Testis (tissue), 2 donors: ENCODE measurements at regions not wholly inside any gene's neighbourhood (a gene's known extent, or its start where the extent isn't known, plus 50 kb on each side); places are given as distances from the start of the nearest gene placed in this dataset.

ENCODE experiments used
- DNase-seq: peaks from one replicate; pipeline ENCODE4 v3.0.0-alpha.2; 2019
- H3K27ac ChIP-seq, 2 donors: fragments of 200-600 bp; sonication (generic); one replicate each; pipeline ENCODE4 v1.5.1; 2019
- H3K27me3 ChIP-seq: fragments of 200-600 bp; sonication (generic); one replicate; pipeline ENCODE4 v1.5.1; 2019
- H3K36me3 ChIP-seq: fragments of 200-600 bp; sonication (generic); one replicate; pipeline ENCODE4 v1.5.1; 2017; ENCODE audit warnings: low read depth; ENCODE audit errors: missing control alignments
- H3K4me1 ChIP-seq: fragments of 200-600 bp; sonication (generic); one replicate; pipeline ENCODE4 v1.5.1; 2019
- H3K4me3 ChIP-seq, 2 donors: fragments of 200-600 bp; sonication (generic); one replicate each; pipeline ENCODE4 v1.5.1; 2017 to 2019
- H3K9me3 ChIP-seq: fragments of 200-600 bp; sonication (generic); one replicate; pipeline ENCODE4 v1.5.1; 2017
- POLR2A ChIP-seq: fragments of 450-650 bp; IDR thresholded peaks from one replicate; pipeline ENCODE4 v1.6.1; 2017; ENCODE audit warnings: antibody characterized with exemption, mild to moderate bottlenecking, moderate library complexity
- WGBS, 2 donors: methylation state at CpG; one replicate each; pipeline ENCODE4 v1.1.5; 2018; 5-methylcytosine and 5-hydroxymethylcytosine counted together
- intact Hi-C: fragments of 100-400 bp; cut with DNase I; formaldehyde crosslinking; loops from one replicate; pipeline ENCODE4 v1.15.1; 2023; ENCODE audit warnings: low total_unique reads
- TF ChIP-seq, protein P1 (sequence below), 3 experiments: fragments of 450-650 bp in 2 of 3; fragments of 200-600 bp in 1 of 3; sonication (generic) in 1 of 3; IDR thresholded peaks; one replicate each; pipeline ENCODE4 v1.5.1; 2016 to 2019; ENCODE audit warnings: antibody characterized with exemption in 3 of 3, mild to moderate bottlenecking in 2 of 3, moderate library complexity in 1 of 3

DNA sequence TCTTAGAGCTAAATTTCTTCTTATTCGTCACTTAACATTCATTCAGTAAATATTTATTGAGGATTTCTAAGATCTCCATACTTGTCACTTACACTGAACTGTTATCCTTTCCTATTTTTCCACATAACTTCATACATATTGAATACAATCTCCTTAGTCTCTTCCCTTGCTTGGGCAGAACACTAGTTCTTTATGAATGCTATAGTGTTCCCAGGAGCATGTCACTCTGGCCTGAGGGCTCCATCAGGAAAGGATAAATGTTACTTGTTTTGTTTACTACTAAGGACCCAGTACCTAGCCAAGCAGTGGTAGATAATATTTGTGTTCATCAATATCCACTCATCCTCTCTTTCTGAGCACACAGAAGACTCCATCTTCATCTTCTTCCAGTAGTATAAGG lies 544.7 kb downstream of the ZEB2 start:
- DNase-seq: no peak
- no peak overlapping the region for H3K27ac ChIP-seq
- 90 to 93% methylated on average over 1 of the region's 1 CpG for WGBS, 2 donors
- H3K4me1 ChIP-seq: no peaks in the 10 kb centered on the region
- no peaks in the 10 kb centered on the region for H3K27me3 ChIP-seq
- intact Hi-C loops: no loop called here
- no peaks in the 10 kb centered on the region for H3K9me3 ChIP-seq
- TF ChIP-seq POLR2A: no peak
- TF ChIP-seq, protein P1, sequence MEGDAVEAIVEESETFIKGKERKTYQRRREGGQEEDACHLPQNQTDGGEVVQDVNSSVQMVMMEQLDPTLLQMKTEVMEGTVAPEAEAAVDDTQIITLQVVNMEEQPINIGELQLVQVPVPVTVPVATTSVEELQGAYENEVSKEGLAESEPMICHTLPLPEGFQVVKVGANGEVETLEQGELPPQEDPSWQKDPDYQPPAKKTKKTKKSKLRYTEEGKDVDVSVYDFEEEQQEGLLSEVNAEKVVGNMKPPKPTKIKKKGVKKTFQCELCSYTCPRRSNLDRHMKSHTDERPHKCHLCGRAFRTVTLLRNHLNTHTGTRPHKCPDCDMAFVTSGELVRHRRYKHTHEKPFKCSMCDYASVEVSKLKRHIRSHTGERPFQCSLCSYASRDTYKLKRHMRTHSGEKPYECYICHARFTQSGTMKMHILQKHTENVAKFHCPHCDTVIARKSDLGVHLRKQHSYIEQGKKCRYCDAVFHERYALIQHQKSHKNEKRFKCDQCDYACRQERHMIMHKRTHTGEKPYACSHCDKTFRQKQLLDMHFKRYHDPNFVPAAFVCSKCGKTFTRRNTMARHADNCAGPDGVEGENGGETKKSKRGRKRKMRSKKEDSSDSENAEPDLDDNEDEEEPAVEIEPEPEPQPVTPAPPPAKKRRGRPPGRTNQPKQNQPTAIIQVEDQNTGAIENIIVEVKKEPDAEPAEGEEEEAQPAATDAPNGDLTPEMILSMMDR (IDR thresholded peaks at IDR 0.05): no peak
- no peaks in the 10 kb centered on the region for H3K36me3 ChIP-seq
- no peak overlapping the region for H3K4me3 ChIP-seq

DNA sequence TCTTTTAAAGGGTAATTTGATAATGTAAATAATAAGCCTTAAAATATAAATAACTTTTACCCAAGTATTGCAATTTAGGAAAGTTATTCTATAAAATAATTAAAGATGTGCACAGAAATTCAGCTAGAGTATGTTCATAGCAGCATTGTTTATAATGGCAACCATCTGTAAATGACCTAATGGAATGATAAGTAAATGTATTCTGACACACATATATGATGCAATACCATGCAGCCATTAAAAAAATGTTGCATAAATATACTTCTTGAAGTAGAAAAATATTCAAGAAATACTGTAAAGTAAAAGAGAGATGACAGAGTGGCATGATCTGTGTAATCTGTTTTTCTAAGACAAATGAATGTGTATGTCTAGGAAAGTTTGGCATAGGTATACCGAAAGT lies 545.7 kb downstream of the ZEB2 start:
- Histone ChIP-seq H3K4me1 (no peaks in the 10 kb centered on the region), H3K36me3 (no peaks in the 10 kb centered on the region), H3K27ac (no peak overlapping the region), H3K4me3 (no peak overlapping the region), H3K9me3 (no peaks in the 10 kb centered on the region), H3K27me3 (no peaks in the 10 kb centered on the region)
- TF ChIP-seq, protein P1 (IDR thresholded peaks at IDR 0.05): no peak
- TF ChIP-seq POLR2A: no peak
- 97 to 100% methylated on average over 1 of the region's 1 CpG for WGBS, 2 donors
- DNase-seq: no peak
- intact Hi-C loops: no loop called here

DNA sequence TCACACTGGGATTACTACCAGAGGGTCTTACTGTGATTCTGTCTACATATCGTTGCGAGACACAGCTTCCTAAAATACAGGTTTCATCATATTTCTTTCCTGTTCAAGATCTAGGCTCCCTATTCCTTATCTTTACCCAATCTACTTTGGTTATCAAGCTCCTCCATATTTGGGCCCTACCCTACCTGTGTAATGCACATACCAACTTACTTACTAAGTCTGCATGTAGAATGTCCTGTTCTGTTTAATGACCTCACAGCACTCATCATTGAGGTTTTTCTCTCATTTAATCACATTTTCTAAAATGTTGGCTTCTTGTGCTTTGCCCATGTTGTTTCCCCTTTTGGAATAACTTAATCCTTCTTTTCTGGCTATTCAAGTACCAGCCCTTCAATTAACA lies 551.1 kb downstream of the ZEB2 start:
- no peak overlapping the region for H3K27ac ChIP-seq
- TF ChIP-seq POLR2A: no peak
- TF ChIP-seq, protein P1 (IDR thresholded peaks at IDR 0.05): no peak
- no peaks in the 10 kb centered on the region for H3K36me3 ChIP-seq
- H3K9me3 ChIP-seq: no peaks in the 10 kb centered on the region
- WGBS, 2 donors: 100% methylated on average over 2 of the region's 2 CpGs
- intact Hi-C loops: no loop called here
- DNase-seq: no peak
- no peak overlapping the region for H3K4me3 ChIP-seq
- no peaks in the 10 kb centered on the region for H3K4me1 ChIP-seq
- H3K27me3 ChIP-seq: no peaks in the 10 kb centered on the region

DNA sequence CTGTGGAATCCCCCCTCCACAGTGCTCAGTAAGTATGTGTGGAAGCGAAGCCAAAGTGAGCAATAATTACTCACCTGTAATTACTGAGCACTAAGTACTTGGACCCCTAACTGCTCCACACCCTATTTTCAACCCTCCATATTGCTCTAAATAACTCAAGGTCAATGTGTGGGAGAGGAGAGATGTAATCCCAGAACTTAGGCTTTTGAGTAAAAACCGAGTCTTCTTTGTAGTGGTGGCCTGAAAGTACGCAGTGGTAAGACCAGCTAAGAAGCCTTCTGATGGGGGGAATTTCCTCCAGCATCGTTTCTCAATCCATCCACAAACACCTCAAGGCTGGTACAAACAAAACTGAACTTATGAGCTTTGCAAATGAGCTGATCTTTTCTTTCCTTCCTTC lies 551.6 kb downstream of the ZEB2 start:
- Histone ChIP-seq H3K36me3 (no peaks in the 10 kb centered on the region), H3K27me3 (no peaks in the 10 kb centered on the region), H3K27ac (no peak overlapping the region), H3K4me1 (no peaks in the 10 kb centered on the region), H3K9me3 (no peaks in the 10 kb centered on the region), H3K4me3 (no peak overlapping the region)
- intact Hi-C loops: no loop called here
- no peak for DNase-seq
- WGBS, 2 donors: 80 to 86% methylated on average over 4 of the region's 4 CpGs
- no peak for TF ChIP-seq POLR2A
- TF ChIP-seq, protein P1 (IDR thresholded peaks at IDR 0.05): no peak

DNA sequence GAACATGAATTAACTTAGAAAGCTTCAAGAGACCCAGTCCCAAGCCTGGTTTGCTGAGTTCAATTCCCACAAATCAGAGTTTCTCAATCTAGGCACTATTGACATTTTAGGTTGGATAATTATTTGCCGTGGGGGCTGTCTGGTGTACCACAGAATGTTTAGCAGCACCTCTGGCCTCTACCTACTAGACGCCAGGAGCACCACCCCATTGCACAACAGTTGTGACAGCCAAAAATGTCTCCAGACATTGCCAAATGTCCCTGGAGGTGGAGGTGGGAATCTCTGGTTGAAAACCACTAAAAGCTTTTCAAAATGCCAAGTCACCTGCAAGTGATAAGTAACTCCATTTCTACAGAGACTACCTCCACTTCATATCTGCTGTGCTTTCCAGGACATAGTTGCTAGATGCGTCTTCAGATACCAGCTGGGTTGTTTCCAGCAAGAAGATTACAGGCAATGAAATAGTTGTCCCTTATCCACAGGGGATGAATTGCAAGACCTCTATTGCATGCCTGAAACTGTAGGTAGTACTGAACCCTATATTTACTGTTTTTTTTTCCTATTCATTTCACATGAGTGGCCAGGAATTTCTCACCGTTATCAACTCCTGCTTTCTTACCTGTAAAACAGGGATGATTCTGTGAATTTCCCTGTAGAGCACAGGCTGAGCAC lies 554.3 kb downstream of the ZEB2 start:
- 92 to 93% methylated on average over 4 of the region's 4 CpGs for whole genome bisulfite sequencing, 2 donors
- no peak for DNase-seq

More for the DNA sequence above, 554.3 kb downstream of the ZEB2 start:
- no peaks in the 10 kb centered on the region for H3K27me3 ChIP-seq
- H3K9me3 ChIP-seq: no peaks in the 10 kb centered on the region
- intact Hi-C loops: no loop called here
- TF ChIP-seq, protein P1 (IDR thresholded peaks at IDR 0.05): no peak
- TF ChIP-seq POLR2A: no peak
- no peaks in the 10 kb centered on the region for H3K36me3 ChIP-seq
- H3K27ac ChIP-seq: no peak overlapping the region
- no peaks in the 10 kb centered on the region for H3K4me1 ChIP-seq
- H3K4me3 ChIP-seq: no peak overlapping the region
